Left ventricle myocardium inferior (tissue), 1 donor: ENCODE measurements at regions not wholly inside any gene's neighbourhood (a gene's known extent, or its start where the extent isn't known, plus 50 kb on each side); places are given as distances from the start of the nearest gene placed in this dataset.

ENCODE experiments used
- DNase-seq: peaks from one replicate; pipeline ENCODE4 v3.0.0-alpha.2; 2020
- H3K27ac ChIP-seq: fragments of 200-600 bp; replicated peaks from 2 replicates; pipeline ENCODE4 v1.8.0; 2021
- H3K27me3 ChIP-seq: fragments of 200-600 bp; 2 replicates; pipeline ENCODE4 v1.8.0; 2021; ENCODE audit warnings: low read depth
- H3K36me3 ChIP-seq: fragments of 200-600 bp; 2 replicates; pipeline ENCODE4 v1.8.0; 2021
- H3K4me1 ChIP-seq: fragments of 200-600 bp; 2 replicates; pipeline ENCODE4 v1.8.0; 2021
- H3K4me3 ChIP-seq: fragments of 200-600 bp; 2 replicates; pipeline ENCODE4 v1.8.0; 2021; ENCODE audit warnings: mild to moderate bottlenecking, moderate library complexity
- H3K9me3 ChIP-seq: fragments of 200-600 bp; replicated peaks from 2 replicates; pipeline ENCODE4 v1.8.0; 2021
- CTCF ChIP-seq: fragments of 200-600 bp; IDR thresholded peaks from 2 replicates; pipeline ENCODE4 v1.8.0; 2021; ENCODE audit warnings: antibody characterized with exemption, mild to moderate bottlenecking, borderline replicate concordance
- intact Hi-C: fragments of 100-400 bp; cut with micrococcal nuclease; formaldehyde crosslinking; loops from one replicate; pipeline ENCODE4 v1.11.0; 2022
- donor health status: DM: no; HTN: yes; CAD: no; lungs with severe emphysema.

DNA sequence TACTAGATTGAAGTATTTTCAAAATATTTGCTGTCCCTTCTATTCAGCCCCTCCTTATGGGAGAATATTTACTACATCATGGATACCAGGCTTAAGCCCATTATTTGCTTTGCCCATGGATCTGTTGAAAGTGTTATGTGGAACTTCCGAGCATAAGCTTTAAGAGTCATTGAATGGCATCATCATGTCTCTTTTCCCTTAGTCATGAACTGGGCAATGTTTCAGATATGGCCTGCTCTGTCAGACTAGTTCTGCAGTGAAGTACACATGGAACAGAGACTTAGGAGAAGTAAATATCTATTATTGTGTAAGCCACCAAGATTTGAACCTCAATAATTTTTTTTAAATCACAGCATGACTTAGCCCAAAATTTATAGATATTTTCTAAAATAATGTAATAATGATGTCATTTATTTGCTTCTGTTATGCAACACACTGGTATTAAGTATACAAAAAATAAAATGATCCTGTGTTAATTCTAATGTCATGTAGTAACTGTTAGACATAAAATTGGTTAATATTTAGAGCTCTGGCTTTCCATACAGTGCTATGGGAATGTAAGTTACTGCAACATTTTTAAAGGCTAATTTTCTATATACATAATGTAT, 1097.3 kb downstream of the SLC16A7 start:
- no peak for DNase-seq
- Histone ChIP-seq H3K36me3 (no peaks in the 10 kb centered on the region), H3K4me1 (no peaks in the 10 kb centered on the region), H3K27me3 (no peaks in the 10 kb centered on the region), H3K9me3 (peaks cover 4% of the 10 kb centered on the region), H3K4me3 (no peak overlapping the region), H3K27ac (no peak overlapping the region)
- TF ChIP-seq CTCF = no peak
- intact Hi-C loops = no loop called here

DNA sequence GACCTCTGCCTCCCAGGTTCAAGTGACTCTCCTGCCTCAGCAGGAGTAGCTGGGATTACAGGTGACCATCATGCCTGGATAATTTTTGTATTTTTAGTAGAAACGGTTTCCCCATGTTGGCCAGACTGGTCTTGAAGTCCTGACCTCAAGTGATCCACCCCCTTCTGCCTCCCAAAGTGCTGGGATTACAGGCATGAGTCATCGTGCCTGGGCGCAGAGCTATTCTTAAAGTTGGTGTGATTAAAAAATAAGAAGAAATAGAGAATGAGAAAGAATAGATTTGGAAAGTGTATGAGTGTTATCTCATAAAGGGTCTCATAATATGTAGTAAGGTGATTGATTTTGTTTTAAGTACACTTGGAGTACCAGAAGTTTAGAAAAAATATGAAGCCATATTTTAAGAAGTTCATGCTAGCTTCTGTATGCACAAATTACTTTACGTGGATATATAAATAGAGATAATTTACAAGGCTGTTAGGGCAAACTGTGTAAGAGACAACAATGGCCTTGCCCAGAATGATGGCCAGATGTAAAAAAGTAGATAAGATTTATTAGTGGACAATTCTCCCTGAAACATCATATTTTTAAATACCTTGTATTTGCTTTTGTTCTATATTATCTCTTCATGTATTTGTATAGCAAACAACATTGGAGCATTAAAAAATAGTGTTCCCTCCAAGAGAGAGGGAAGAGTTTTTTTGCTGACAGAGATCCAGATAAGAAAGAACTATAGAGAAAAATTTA, 1108.5 kb downstream of the SLC16A7 start:
- Histone ChIP-seq H3K4me1 (no peaks in the 10 kb centered on the region), H3K27ac (no peak overlapping the region), H3K4me3 (no peak overlapping the region), H3K36me3 (no peaks in the 10 kb centered on the region), H3K9me3 (peaks cover 25% of the 10 kb centered on the region), H3K27me3 (no peaks in the 10 kb centered on the region)
- intact Hi-C loops = no loop called here
- no peak for DNase-seq
- TF ChIP-seq CTCF = no peak

GRCh38 chr12:60710246-60710645, 1114.4 kb downstream of the SLC16A7 start:
- Histone ChIP-seq H3K4me3 (no peak overlapping the region), H3K4me1 (no peaks in the 10 kb centered on the region), H3K27ac (no peak overlapping the region), H3K9me3 (peaks cover 25% of the 10 kb centered on the region), H3K27me3 (no peaks in the 10 kb centered on the region), H3K36me3 (no peaks in the 10 kb centered on the region)
- no peak for DNase-seq
- TF ChIP-seq CTCF = no peak
- intact Hi-C loops = no loop called here

DNA sequence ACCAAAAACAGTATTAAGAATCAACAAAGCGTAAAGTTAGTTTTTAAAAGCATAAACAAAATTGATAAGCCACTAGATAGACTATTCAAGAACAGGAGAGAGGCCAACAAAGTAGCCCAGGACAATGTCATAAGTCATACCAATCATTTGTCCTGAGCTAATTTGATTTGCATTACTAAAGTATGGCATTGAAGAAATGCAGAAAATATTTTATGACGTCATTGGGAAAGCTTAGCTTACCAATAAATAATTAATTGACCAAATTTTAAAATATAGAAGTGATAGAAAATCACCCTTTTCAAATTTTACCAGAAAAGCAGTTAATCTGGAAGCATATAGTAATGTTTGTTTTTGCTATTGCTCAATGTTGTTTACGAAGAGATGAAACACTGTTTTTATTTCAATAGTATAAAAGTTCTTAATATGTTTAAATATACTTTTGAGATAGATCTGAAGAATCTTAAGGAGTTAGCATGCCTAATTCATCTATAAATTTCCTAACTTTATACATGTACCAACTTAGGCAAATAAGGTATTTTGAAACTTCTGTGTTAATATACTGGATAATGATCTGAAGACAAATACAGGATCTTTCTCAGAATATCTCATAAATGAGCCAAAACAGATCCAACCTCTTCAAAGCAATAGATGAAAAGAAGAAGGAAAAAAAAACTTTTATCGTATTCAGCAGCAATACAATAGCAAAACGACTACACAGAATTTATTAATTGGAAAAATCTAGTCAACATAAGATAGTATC, 1118.5 kb downstream of the SLC16A7 start:
- H3K9me3 ChIP-seq = no peaks in the 10 kb centered on the region
- H3K27me3 ChIP-seq = no peaks in the 10 kb centered on the region
- no peak overlapping the region for H3K4me3 ChIP-seq
- intact Hi-C loops = no loop called here
- no peak overlapping the region for H3K27ac ChIP-seq
- H3K36me3 ChIP-seq = no peaks in the 10 kb centered on the region
- TF ChIP-seq CTCF = no peak
- no peak for DNase-seq
- no peaks in the 10 kb centered on the region for H3K4me1 ChIP-seq

- no peak overlapping the region for H3K27ac ChIP-seq
- H3K4me3 ChIP-seq = no peak overlapping the region
- DNase-seq = no peak
- H3K4me1 ChIP-seq = no peaks in the 10 kb centered on the region
- H3K27me3 ChIP-seq = no peaks in the 10 kb centered on the region
- no peak for TF ChIP-seq CTCF
- no peaks in the 10 kb centered on the region for H3K36me3 ChIP-seq
- intact Hi-C loops = no loop called here
- H3K9me3 ChIP-seq = peaks cover 20% of the 10 kb centered on the region
These were observed 1128.6 kb downstream of the SLC16A7 start for GRCh38 chr12:60724475-60724874.
